RPMI7951 (cell line): ENCODE measurements at regions not wholly inside any gene's neighbourhood (a gene's known extent, or its start where the extent isn't known, plus 50 kb on each side); places are given as distances from the start of the nearest gene placed in this dataset.
"Not testable (repeated sequence)": the region's sequence is repeated elsewhere in the genome, so short reads cannot be mapped to it uniquely, and the experiment has no call there.

Source experiments
- DNase-seq: peaks from one replicate; pipeline ENCODE4 v3.0.0-alpha.2; 2012; ENCODE audit warnings: low read depth

DNA sequence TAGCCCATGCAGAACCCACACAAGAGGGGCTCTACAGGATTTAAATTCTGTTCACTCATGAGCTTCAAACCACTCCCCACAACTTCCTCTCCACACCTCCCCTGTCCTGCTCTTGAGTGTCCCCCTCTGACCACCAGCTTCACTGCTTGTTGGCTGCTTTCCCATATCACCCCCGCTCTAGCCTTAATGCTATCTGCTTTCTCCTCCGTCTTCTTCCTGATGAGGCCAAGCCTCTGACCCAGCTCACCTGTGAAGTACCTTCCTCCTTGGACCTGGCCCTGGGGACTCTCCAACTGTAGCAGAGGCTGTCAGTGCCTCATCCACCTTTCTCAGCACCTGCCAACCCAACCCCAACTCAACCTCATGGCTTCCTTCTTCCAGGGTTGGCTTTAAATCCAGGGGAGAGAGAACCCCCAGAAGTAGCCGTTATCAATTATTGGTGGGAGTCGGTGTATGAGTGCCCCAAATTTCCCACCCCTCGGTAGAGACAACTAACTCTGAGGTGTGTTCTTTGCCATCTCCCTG is 174.8 kb downstream of the MINAR1 start:
- no peak for DNase-seq

DNA sequence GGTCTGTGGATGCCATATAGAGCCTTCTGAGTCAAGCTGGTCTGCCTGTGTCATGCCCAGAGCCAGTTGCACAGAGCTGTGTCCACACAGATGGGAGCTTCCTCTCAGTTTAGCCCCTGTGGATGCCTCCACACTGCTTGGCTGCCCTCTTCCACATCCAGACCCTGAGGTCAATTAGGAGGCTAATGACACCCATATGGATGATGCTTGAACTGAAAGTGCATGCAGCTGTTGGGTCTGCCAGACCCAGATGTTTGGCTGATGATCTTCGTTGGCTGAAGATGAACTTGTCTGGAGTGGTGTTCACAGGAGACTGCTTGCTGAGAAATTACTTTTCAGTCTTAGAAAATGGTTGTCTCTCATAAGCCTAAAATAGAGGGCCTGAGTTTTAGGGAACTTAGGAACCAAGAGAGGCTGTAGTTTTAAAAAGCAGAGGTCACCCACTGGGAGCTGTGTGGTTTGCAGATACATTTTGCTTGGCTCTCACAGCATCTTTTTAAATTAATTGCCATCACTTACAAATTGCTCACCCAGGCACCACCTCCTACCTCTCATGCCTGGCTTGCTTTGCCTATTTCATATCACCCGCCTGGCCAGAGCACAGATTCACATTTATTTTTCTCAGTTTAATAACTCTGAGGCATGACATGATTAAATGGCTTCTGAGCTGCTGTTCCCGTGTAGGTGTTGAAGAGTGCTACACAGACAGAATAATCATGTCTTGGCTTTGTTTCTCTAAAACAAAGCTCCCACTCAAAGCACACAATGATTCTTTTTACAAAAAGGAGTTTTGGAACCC is 176.1 kb downstream of the MINAR1 start:
- DNase-seq: no peak

DNA sequence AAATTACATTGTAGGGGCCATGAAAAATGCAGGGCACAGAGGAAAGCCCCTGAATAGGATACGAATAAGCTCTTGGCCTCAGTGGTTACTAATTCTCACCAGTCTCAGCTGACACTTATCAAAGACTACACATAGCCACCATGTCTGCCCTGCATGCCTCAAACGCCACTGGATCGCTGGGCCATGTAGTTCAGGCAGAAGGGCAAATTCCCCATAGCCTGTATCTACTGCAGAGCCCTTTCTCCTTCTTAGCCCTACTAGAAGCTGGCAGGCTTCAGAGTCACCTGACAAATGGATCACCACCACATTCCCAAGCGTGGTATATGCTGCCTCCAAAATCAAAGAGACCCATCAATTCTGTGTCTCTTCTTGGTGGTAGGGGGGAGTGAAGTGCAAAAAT is 177.4 kb downstream of the MINAR1 start:
- no peak for DNase-seq

DNA sequence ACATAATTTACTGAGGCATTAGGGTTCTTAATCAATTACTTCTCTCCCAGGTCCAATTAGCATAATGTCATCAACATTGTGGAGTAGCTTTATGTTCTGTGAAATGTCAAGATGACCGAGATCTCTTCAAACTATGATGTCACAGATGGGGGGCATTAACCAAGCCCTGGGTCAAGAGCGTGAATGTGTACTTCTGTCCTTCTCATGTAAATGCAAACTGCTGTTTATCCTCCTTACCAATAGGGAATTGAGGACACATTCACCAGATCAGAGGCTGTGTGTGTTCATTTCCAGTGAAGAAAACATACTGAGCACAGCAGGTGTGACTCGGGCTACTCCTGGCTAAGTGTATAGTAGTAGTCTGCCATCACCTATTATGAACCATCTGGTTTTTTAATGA is 177.9 kb downstream of the MINAR1 start:
- DNase-seq: no peak

DNA sequence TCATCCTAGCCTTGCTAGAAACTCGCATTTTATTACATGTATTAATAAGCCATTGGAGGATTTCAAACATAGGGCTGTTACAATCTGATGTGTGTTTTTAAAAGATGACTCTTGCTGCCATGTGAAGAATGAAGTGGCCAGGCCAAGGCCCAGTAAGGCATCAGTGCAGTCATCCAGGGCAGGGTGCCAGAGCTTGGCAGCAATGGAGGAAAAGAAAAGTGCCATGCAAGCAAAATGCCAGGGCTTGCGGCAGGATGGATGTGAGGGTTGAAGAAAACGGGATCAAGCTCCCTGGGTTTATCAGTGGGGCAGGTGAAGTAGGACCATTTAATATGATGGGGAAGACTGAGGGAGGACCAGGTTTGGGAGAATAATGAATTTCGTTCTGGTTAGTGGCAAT is 183.6 kb downstream of the MINAR1 start:
- no peak for DNase-seq

DNA sequence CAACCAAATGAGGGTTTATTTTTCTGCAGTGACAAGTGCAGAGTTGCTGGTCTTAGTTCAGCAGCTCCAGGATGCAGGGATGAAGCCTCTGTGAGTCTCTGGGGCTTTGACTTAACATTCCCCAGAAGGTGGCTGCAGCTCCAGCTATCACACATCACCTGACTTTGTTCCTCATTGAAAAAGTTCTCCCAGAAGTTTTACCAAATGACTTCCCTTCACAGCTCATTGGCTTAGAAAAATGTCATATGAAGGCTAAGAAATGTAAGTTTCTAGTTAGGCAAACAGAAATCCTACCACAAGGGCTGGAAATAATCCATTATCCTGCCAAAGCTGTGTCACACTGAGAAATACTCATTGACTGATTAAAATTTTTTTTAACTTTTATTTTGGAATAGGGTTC is 184.9 kb downstream of the MINAR1 start:
- DNase-seq: no peak

DNA sequence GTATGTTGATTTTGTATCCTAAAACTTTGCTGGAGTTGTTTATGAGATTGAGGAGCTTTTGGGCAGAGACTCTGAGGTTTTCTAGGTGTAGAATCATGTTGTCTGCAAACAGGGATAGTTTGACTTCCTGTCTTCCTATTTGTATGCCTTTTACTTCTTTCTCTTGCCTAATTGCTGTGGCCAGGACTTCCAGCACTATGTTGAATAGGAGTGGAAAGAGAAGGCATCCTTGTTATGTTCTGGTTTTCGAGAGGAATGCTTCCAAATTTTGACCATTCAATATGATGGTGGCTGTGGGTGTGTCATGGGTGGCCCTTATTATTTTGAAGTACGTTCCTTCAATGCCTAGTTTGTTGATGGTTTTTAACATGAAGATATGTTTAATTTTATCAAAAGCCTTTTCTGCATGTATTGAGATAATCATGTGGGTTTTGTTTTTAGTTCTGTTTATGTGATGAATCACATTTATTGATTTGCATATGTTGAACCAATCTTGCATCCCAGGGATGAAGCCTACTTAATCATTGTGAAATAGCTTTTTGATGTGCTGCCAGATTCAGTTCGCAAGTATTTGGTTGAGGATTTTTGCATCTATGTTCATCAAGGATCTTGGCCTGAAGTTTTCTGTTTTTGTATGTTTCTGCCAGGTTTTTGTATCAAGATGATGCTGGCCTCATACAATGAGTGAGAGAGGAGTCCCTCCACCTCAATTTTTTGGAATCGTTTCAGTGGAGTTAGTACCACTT is 188.1 kb downstream of the MINAR1 start:
- DNase-seq: no peak

DNA sequence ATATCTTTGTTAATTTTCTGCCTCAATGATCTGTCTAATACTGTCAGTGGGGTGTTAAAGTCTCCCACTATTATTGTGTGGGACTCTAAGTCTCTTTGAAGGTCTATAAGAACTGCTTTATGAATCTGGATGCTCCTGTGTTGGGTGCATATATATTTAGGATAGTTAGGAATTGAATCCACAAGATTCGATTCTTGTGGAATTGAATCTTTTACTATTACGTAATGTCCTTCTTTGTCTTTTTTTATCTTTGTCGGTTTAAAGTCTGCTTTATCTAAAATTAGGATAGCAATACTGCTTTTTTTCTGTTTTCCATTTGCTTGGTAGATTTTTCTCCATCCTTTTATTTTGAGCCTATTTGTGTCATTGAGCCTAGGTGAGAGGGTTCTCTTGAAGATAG is 189.7 kb downstream of the MINAR1 start:
- DNase-seq: not testable (repeated sequence)

DNA sequence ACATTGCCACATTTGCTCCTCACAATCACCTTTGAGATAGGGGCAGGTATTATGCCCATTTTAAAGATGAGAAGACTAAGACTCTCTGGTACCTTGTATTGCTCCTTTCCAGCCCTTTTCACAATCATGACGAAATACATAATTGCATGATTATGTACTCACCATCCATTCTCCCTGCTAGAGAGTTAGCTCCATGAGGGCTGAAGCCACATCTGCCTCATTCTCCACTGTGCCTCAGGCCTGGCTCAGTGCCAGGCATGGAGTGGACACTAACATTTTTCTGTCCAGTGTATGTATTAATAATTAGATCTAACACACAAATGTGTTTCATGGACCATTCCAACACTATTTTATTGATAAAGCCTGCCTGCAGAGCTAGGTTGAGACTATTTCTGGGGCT is 191.4 kb downstream of the MINAR1 start:
- DNase-seq: no peak

DNA sequence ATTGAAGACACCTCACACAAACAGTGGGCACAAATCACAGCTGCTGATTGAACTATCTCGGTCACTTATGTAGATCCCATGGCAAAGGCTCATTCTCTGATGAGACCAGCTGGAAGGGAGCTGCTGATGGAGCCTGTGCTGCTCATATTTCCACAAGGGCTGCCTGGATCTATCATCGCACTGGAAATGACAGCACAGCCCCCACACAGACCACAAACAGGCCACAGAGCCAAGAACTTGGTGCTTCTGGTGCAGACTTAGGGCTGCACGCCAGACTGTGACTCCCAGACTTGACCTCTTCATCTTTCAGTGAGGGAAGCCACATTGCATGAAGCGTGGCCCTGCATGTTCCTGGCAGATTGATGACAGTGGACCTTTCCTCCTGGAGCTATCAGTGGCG is 197.6 kb downstream of the MINAR1 start:
- DNase-seq: peak; percentile 74

DNA sequence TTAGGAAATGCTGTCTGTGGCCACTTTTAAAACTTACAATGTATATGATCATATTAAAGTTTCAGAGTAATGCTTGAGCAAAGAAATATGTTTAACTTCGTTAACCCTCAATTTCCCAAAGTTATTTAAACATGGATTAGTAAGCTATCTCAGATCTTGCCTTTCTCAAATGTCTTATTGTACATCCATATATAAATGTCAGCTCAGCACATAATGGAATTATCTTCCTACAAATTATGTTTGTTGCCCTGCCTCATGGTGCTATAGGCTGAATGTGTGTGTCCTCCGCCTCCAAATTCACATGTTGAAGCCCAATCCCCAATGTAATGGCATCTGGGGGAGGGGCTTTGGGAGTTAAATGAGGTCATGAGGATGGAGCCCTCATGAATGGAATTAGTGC is 200.3 kb downstream of the MINAR1 start:
- DNase-seq: no peak

DNA sequence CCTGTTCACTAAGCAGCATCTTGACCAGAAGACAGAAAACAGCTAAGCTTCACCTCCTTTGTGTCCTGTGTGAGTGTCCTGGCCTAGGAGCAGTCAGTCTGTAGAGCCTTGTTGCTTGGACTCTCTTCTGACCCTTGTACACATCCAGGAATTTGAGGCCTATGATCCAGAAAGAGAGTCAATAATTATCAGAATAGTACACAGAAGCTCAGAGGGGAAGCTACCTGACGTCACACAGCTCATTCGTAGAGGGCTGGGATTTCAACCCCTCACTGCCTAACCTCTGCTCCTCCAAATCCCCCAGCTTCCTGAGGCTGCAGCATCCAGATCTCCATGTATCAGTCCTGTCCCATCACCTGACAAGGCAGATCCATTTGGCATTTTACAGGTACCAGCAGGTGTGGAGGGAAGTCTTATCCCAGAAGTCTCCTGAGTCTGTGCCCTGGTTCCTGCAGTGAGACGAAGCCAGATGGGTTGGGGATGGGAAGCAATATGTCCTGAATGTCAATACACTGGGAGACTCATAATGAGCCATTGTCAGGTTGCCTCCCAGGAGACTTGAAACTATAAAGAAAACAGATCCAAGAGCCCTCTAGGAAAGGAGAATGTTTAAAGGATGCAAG is 203.1 kb downstream of the MINAR1 start:
- DNase-seq: no peak

DNA sequence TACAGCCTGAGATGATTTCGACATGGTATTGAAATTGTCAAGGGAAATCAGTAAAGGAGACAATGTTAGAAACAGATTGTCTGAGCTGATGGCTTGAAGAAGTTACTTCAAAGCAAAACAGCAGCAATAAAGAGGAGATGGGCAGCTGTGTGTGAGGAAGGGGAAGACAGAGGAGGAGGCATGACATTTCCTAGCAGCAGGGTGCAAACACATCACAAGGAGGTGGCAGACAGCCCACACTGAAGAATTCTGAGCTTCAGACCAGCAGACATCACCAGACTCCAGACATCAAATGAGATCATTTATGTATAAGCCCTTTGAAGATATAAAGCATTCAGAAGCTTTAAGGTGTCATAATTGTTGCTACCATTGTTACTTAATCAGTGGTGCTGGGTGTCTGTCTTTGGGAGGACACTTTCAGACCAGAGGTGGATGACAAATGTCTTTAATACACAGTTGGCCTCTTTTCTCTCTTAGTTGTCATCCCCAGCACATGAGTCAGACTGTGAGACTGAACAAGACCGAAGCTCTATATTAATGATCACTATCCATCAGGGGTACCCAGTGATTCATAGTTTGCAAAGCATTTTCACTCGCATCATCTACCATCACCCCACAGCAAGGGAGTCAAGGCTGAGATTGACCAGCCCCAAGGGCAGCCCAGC is 203.9 kb downstream of the MINAR1 start:
- DNase-seq: peak; percentile 11

DNA sequence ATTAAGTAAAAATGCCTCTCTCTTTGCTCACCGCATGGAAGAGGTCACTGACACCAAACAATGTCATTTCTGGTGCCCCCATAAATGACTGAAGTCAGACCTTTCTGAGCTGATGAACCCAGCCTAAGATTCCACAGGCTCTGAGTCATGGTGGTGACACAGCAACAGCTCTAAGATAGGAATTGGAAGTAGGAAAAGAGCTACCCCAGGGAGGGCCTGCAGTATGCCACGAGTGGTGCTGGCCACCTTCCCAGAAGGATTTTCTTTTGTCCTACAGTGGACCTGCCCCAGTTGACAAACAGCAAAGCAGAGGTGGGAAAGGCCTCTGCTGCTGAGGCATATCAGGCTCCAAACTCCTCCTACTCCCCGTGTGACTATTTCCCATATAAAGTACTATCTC is 208.1 kb downstream of the MINAR1 start:
- peak; percentile 94 for DNase-seq

DNA sequence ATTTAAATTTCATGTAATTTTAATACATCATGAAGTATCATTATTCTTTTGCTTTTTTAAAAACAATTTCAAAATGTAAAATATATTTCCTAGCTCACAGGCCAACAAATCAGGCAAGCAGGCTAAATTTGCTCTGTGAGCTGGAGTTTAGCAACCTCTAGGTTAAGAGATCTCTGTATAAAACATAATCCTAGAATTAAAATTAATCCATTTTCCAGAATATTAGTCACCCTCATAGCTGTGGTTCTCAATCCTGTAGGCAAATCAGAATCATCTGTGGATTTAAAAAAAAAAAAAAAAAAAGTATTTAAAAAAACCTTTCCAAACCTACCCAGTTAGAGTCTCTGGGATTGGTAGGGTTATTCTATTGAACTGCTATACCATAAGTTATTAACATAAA is 209.7 kb downstream of the MINAR1 start:
- DNase-seq: no peak

DNA sequence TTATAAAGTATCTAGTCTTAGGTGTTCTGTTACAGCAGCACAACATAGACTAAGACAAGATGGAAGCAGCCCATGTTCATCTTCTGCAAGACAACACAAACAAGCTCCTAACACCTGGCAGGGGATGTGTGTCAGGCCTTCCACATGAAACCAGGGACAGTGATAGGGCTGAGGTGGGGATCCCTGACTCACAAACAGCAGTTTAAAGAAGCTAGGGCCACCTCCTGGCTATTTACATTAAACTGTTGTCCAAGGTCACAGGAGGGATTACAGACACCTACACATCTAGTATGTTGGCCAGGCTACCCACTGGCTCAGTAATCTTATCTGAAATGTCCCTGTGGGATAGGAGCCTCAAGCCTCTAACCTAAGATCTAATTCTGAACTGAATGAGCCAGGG is 211.3 kb downstream of the MINAR1 start:
- DNase-seq: no peak

DNA sequence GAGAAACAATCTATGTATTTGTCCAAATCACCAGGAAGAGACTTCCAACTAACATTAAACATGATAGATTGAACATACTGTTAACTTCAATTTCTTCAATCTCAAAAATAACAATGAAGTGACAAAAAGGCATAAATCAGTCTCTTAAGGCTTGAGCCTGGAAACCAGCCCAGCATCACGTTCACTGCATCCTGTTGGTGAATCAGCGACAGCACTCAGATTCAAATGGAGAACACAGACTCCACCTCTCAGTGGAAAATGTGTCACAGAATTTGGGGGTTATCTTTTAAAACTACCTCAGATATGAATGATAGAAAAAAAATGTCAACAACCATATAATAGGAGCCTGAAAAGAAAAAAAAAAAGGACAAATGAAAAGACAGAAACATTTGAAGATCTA is 212.0 kb downstream of the MINAR1 start:
- peak; percentile 80 for DNase-seq

DNA sequence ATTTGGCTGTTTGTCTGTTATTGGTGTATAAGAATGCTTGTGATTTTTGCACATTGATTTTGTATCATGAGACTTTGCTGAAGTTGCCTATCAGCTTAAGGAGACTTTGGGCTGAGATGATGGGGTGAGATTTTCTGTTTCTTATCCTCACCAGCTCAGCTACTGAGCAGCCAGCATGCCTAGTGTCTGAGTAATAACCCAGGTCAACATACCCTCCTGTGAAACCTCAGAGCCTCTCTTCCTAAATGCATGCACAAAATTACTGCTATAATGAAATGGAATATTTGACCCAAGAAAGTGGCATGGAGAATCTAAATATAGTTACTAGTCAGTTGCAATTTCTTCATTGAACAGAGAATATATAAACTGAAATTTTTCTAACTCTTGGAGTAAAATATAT is 220.8 kb downstream of the MINAR1 start:
- peak; percentile 32 for DNase-seq

DNA sequence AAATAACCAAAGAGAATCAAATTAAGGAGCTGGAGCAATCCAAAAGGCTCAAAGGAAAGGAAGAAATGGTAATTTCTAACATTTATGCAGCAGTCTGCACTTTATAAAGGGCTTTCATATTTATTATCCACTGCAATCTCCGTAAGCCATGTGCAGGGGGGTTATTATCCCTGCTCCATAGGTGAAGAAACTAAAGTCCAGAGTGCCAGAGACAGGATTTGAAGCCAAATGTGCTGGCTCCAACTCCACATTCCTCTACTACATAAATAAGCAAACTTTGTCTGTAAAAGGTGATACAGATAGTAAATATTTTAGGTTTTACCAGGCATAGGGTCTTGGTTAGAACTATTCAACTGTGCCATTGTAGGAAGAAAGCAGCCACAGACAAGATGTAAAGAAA is 221.4 kb downstream of the MINAR1 start:
- no peak for DNase-seq

DNA sequence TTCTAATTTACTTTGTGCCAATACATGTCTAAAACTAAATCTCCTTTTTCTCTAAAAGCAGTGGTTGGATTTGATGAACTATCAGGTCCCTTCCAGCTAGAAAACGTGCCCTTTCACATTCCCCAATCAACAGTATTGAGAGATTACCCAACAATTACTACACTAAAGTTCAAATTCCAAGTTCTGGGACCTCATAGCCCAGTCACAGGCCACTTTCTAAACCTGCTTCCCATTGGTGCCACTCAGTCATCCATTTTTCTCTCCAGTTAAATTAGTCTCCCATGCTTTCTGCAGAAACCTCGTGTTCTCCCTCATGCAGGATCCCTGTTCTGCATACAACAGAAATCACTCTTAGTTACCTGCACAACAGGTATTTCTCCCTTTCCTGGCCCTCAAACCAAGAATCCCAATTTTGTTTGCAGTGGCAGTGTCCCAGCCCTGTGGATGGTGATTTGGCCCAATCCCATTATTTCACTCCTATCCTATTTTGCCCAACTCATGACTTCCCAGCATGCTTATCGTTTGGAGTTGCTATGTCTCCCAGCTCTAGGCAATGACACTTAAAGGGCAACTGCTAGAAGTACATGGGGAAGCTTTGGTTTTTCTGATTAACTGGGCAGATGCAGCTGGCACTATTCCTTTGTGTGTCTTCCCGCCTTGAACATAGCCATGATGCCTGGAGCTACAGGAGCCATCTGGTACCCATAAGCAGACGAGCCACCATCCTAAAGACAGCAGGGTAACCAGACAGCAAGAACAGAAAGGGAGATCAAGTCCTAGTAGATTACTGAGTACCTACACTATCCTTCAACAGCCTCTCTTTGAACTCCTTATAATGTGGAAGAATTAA is 224.2 kb downstream of the MINAR1 start:
- peak; percentile 32 for DNase-seq

DNA sequence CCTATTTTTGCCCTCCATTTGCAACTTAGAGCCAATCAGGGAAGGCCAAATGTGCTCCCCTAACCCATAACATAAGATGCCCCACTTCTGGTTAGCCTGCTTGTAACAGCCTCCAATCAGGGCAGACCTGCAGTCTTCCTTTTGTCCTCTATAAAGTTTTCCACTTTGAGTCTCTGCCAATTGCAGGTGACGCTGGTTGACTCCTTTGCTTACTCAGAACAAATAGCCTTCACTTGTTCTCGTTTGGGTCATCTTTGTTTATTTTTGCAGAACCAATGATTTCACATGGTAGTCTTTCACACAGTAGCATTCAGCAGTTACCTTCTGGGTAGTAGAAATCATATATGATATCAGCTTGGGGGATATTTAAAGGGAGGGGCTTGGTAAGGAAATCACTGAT is 225.6 kb downstream of the MINAR1 start:
- DNase-seq: no peak
